ENCODE measurements at regions not wholly inside any gene's neighbourhood (a gene's known extent, or its start where the extent isn't known, plus 50 kb on each side); places are given as distances from the start of the nearest gene placed in this dataset.

DNA sequence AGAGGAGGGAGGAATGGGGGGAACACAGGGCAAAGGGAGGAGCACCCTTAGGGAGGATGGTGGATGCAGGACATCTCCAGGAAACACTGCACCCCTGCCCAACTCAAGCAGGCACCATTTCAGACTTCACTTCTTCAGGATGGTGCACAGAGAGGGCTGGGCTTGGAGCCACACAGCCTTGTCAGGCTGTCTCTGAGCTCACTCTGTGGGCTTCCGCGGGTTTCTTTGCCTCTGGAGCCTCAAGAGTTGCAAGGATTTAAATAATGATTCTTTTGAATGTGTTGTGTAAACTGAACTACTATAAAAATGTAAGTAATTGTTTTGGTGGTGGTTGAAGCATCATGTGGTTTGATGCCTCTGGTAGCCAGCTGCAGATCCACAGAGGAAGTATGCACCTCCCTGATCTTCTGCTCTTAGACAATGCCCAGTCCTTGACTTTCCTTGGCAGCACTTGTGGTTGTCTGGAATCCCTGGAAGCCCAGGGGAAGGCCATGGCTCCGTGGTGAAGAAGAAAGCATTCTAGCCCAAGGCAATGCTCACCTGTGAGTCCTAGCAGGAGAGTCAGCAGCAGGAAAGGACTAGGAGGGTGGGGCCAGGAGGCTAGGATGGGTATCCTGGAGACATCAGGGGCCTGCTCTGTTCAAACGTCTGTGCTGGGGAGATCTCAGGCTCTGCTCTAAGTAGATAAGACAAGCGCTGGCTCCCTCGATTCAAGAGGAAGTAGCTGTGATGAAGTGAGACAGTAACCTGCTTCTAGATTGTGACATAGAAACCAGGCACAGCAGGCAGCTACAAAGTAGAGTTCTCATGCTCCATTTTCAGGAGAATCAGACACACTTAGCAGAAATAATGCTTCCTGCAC, 50.2 kb upstream of the SIRPG start:
- no peak for DNase-seq
